ENCODE measurements at regions not wholly inside any gene's neighbourhood (a gene's known extent, or its start where the extent isn't known, plus 50 kb on each side); places are given as distances from the start of the nearest gene placed in this dataset.

- no peak overlapping the region for H3K27ac ChIP-seq (ENCODE audit: low read depth, low read length, poor library complexity, severe bottlenecking)
- no peaks in the 10 kb centered on the region for H3K4me1 ChIP-seq (ENCODE audit: insufficient read depth, low read length, severe bottlenecking)
- H4K20me1 ChIP-seq (ENCODE audit: insufficient read depth, low read length), result no peaks in the 10 kb centered on the region
- H3K36me3 ChIP-seq (ENCODE audit: insufficient read depth, low read length), result no peaks in the 10 kb centered on the region
- H3K9me3 ChIP-seq (ENCODE audit: low read length), result peaks cover 2% of the 10 kb centered on the region; the same call in 1 of the 2 replicates
- H3K4me3 ChIP-seq (ENCODE audit: low read depth, low read length, poor library complexity, severe bottlenecking), result no peak overlapping the region
- H3K27me3 ChIP-seq (ENCODE audit: insufficient read depth, low read length), result no peaks in the 10 kb centered on the region
- H2AFZ ChIP-seq (ENCODE audit: low read length), result no peak overlapping the region
- no peaks in the 10 kb centered on the region for H3F3A ChIP-seq (ENCODE audit: insufficient read depth, low read length)
- no peak overlapping the region for H3K4me2 ChIP-seq (ENCODE audit: low read length)
- no peak overlapping the region for H3K9ac ChIP-seq (ENCODE audit: low read length)
- H3K79me2 ChIP-seq (ENCODE audit: insufficient read depth, low read length), result no peaks in the 10 kb centered on the region
- no peaks in the 10 kb centered on the region for H3K9me2 ChIP-seq (ENCODE audit: low read depth, low read length)
- no peak for TF ChIP-seq EZH2 (IDR thresholded peaks at IDR 0.05; ENCODE audit: borderline replicate concordance, low read length)
- TF ChIP-seq CTCF (IDR thresholded peaks at IDR 0.05; ENCODE audit: low read length), result no peak
Measured at GRCh38 chr17:54744750-54745149, 155.9 kb upstream of the TOM1L1 start.

GRCh38 chr17:54745239-54745638, 155.4 kb upstream of the TOM1L1 start:
- H4K20me1 ChIP-seq (ENCODE audit: insufficient read depth, low read length), result no peaks in the 10 kb centered on the region
- H3K36me3 ChIP-seq (ENCODE audit: insufficient read depth, low read length), result no peaks in the 10 kb centered on the region
- H3K9me2 ChIP-seq (ENCODE audit: low read depth, low read length), result no peaks in the 10 kb centered on the region
- no peak overlapping the region for H3K27ac ChIP-seq (ENCODE audit: low read depth, low read length, poor library complexity, severe bottlenecking)
- H3K9ac ChIP-seq (ENCODE audit: low read length), result no peak overlapping the region
- H3K4me3 ChIP-seq (ENCODE audit: low read depth, low read length, poor library complexity, severe bottlenecking), result no peak overlapping the region
- H3K27me3 ChIP-seq (ENCODE audit: insufficient read depth, low read length), result no peaks in the 10 kb centered on the region
- no peak overlapping the region for H3K4me2 ChIP-seq (ENCODE audit: low read length)
- H3K9me3 ChIP-seq (ENCODE audit: low read length), result peaks cover 2% of the 10 kb centered on the region; the same call in 1 of the 2 replicates
- H3F3A ChIP-seq (ENCODE audit: insufficient read depth, low read length), result no peaks in the 10 kb centered on the region
- H2AFZ ChIP-seq (ENCODE audit: low read length), result no peak overlapping the region
- H3K4me1 ChIP-seq (ENCODE audit: insufficient read depth, low read length, severe bottlenecking), result no peaks in the 10 kb centered on the region
- TF ChIP-seq EZH2 (IDR thresholded peaks at IDR 0.05; ENCODE audit: borderline replicate concordance, low read length), result no peak
- H3K79me2 ChIP-seq (ENCODE audit: insufficient read depth, low read length), result no peaks in the 10 kb centered on the region

- Histone ChIP-seq H4K20me1 (ENCODE audit: insufficient read depth, low read length) (no peaks in the 10 kb centered on the region), H3K4me3 (ENCODE audit: low read depth, low read length, poor library complexity, severe bottlenecking) (no peak overlapping the region), H3K79me2 (ENCODE audit: insufficient read depth, low read length) (no peaks in the 10 kb centered on the region), H3K27me3 (ENCODE audit: insufficient read depth, low read length) (no peaks in the 10 kb centered on the region), H3K4me1 (ENCODE audit: insufficient read depth, low read length, severe bottlenecking) (no peaks in the 10 kb centered on the region), H3K9ac (ENCODE audit: low read length) (no peak overlapping the region), H3F3A (ENCODE audit: insufficient read depth, low read length) (no peaks in the 10 kb centered on the region), H3K9me2 (ENCODE audit: low read depth, low read length) (no peaks in the 10 kb centered on the region), H3K36me3 (ENCODE audit: insufficient read depth, low read length) (no peaks in the 10 kb centered on the region), H3K27ac (ENCODE audit: low read depth, low read length, poor library complexity, severe bottlenecking) (no peak overlapping the region), H3K9me3 (ENCODE audit: low read length) (peaks cover 2% of the 10 kb centered on the region; the same call in 1 of the 2 replicates), H3K4me2 (ENCODE audit: low read length) (no peak overlapping the region), H2AFZ (ENCODE audit: low read length) (no peak overlapping the region)
- no peak for TF ChIP-seq EZH2 (IDR thresholded peaks at IDR 0.05; ENCODE audit: borderline replicate concordance, low read length)
- TF ChIP-seq CTCF (IDR thresholded peaks at IDR 0.05; ENCODE audit: low read length), result no peak
Measured at GRCh38 chr17:54745862-54746261, 154.8 kb upstream of the TOM1L1 start.

GRCh38 chr17:54749157-54749556, 151.5 kb upstream of the TOM1L1 start:
- Histone ChIP-seq H3K36me3 (ENCODE audit: insufficient read depth, low read length) (no peaks in the 10 kb centered on the region), H3K27ac (ENCODE audit: low read depth, low read length, poor library complexity, severe bottlenecking) (no peak overlapping the region), H3K4me3 (ENCODE audit: low read depth, low read length, poor library complexity, severe bottlenecking) (no peak overlapping the region), H3K9me3 (ENCODE audit: low read length) (peaks cover 2% of the 10 kb centered on the region; the same call in 1 of the 2 replicates), H3K4me2 (ENCODE audit: low read length) (no peak overlapping the region), H3K4me1 (ENCODE audit: insufficient read depth, low read length, severe bottlenecking) (no peaks in the 10 kb centered on the region), H3K27me3 (ENCODE audit: insufficient read depth, low read length) (no peaks in the 10 kb centered on the region), H2AFZ (ENCODE audit: low read length) (no peak overlapping the region), H3K79me2 (ENCODE audit: insufficient read depth, low read length) (no peaks in the 10 kb centered on the region), H3K9ac (ENCODE audit: low read length) (no peak overlapping the region), H3K9me2 (ENCODE audit: low read depth, low read length) (no peaks in the 10 kb centered on the region), H4K20me1 (ENCODE audit: insufficient read depth, low read length) (no peaks in the 10 kb centered on the region), H3F3A (ENCODE audit: insufficient read depth, low read length) (no peaks in the 10 kb centered on the region)
- no peak for TF ChIP-seq EZH2 (IDR thresholded peaks at IDR 0.05; ENCODE audit: borderline replicate concordance, low read length)
- TF ChIP-seq CTCF (IDR thresholded peaks at IDR 0.05; ENCODE audit: low read length), result no peak

Data from OCI-LY1 (cell line).